Prostate gland (tissue), 2 donors: ENCODE measurements at regions not wholly inside any gene's neighbourhood (a gene's known extent, or its start where the extent isn't known, plus 50 kb on each side); places are given as distances from the start of the nearest gene placed in this dataset.

Experiments used
- DNase-seq: peaks from one replicate; pipeline ENCODE4 v3.0.0-alpha.2; 2019; ENCODE audit warnings: low spot score
- H3K27ac ChIP-seq, 2 donors: fragments of 200-600 bp; sonication (generic); 2 replicates each; pipeline ENCODE4 v1.5.1; 2017 to 2019
- H3K27me3 ChIP-seq: fragments of 200-600 bp; sonication (generic); replicated peaks from 2 replicates; pipeline ENCODE4 v1.5.1; 2019; ENCODE audit not compliant: insufficient read depth
- H3K36me3 ChIP-seq, 2 donors: fragments of 200-600 bp; sonication (generic); 1 replicate in 1 of 2; 2 replicates in 1 of 2; pipeline versions ENCODE4 v1.5.1 to v1.8.1; 2017 to 2019
- H3K4me1 ChIP-seq: fragments of 200-600 bp; sonication (generic); replicated peaks from 2 replicates; pipeline ENCODE4 v1.5.1; 2019
- H3K4me3 ChIP-seq, 2 donors: fragments of 200-600 bp; sonication (generic); 2 replicates each; pipeline ENCODE4 v1.5.1; 2017 to 2019
- H3K9me3 ChIP-seq: fragments of 200-600 bp; sonication (generic); 2 replicates; pipeline ENCODE4 v1.5.1; 2017
- POLR2A ChIP-seq: fragments of 450-650 bp; IDR thresholded peaks from one replicate; pipeline ENCODE4 v1.6.1; 2016; ENCODE audit warnings: antibody characterized with exemption, mild to moderate bottlenecking
- POLR2AphosphoS5 ChIP-seq: sonication (generic); formaldehyde crosslinking; IDR thresholded peaks from one replicate; pipeline ENCODE4 v1.6.1; 2017; ENCODE audit warnings: antibody characterized with exemption
- WGBS: methylation state at CpG from one replicate; pipeline ENCODE4 v1.1.5; 2018; 5-methylcytosine and 5-hydroxymethylcytosine counted together
- intact Hi-C: fragments of 100-400 bp; cut with DNase I; formaldehyde crosslinking; loops from one replicate; pipeline ENCODE4 v1.14.2; 2022
- TF ChIP-seq, protein P1 (sequence below), 4 experiments: fragments of 200-600 bp in 2 of 4; fragments of 450-650 bp in 2 of 4; sonication (generic) in 2 of 4; IDR thresholded peaks; 1 replicate in 3 of 4; 2 replicates in 1 of 4; pipeline ENCODE4 v1.5.1; 2016 to 2019; ENCODE audit warnings: antibody characterized with exemption in 4 of 4, mild to moderate bottlenecking in 2 of 4, moderate library complexity in 2 of 4

DNA sequence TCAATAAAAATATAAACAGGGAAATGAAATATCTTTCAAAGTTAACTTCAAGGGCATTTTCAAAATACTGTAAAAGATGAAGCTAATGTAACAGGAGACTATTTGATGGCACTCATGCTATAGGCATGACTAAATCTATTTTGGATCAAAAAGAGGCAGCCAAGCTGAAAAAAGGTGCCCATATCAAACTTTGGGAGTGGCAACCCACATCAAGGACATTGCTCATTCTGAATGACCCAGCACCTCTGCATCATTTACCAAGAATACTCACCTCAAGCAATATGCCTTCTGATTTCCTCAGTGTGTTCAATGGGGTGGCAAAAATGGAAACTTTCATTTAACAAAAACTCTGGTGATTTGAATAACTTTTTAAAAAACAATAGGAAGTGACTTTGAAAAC is 853.3 kb downstream of the TLE1 start:
- Histone ChIP-seq H3K27ac (no peak overlapping the region), H3K27me3 (no peaks in the 10 kb centered on the region), H3K4me3 (no peak overlapping the region), H3K36me3 (no peaks in the 10 kb centered on the region), H3K9me3 (no peaks in the 10 kb centered on the region), H3K4me1 (no peaks in the 10 kb centered on the region)
- DNase-seq, result no peak
- TF ChIP-seq, protein P1, sequence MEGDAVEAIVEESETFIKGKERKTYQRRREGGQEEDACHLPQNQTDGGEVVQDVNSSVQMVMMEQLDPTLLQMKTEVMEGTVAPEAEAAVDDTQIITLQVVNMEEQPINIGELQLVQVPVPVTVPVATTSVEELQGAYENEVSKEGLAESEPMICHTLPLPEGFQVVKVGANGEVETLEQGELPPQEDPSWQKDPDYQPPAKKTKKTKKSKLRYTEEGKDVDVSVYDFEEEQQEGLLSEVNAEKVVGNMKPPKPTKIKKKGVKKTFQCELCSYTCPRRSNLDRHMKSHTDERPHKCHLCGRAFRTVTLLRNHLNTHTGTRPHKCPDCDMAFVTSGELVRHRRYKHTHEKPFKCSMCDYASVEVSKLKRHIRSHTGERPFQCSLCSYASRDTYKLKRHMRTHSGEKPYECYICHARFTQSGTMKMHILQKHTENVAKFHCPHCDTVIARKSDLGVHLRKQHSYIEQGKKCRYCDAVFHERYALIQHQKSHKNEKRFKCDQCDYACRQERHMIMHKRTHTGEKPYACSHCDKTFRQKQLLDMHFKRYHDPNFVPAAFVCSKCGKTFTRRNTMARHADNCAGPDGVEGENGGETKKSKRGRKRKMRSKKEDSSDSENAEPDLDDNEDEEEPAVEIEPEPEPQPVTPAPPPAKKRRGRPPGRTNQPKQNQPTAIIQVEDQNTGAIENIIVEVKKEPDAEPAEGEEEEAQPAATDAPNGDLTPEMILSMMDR (IDR thresholded peaks at IDR 0.05), result no peak
- TF ChIP-seq POLR2A (no peak), POLR2AphosphoS5 (no peak)
- intact Hi-C loops, result no loop called here

DNA sequence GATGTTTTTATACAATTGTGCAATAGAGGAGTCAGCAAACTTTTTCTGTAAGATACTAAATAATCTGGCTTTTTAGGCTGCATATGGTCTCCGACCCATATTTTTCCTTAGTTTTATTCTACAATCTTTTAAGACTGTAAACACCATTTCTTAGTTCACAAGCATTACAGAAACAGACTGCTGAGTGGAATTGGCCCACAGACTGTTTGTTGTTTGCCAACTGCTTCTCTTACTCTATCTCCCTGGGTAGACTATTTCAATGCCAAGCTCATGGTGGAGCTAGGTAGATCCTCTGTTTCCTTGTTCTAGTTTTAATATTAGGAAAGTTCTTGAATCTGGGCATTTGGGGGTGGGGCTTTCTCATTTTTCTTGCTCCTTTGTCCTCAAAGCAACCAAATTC is 857.6 kb downstream of the TLE1 start:
- Histone ChIP-seq H3K9me3 (no peaks in the 10 kb centered on the region), H3K4me3 (no peak overlapping the region), H3K27ac (no peak overlapping the region), H3K36me3 (no peaks in the 10 kb centered on the region), H3K4me1 (no peaks in the 10 kb centered on the region), H3K27me3 (no peaks in the 10 kb centered on the region)
- TF ChIP-seq POLR2A (no peak), POLR2AphosphoS5 (no peak)
- TF ChIP-seq, protein P1 (IDR thresholded peaks at IDR 0.05), result no peak
- 91% methylated on average over 1 of the region's 1 CpG for WGBS
- intact Hi-C loops, result no loop called here
- no peak for DNase-seq

DNA sequence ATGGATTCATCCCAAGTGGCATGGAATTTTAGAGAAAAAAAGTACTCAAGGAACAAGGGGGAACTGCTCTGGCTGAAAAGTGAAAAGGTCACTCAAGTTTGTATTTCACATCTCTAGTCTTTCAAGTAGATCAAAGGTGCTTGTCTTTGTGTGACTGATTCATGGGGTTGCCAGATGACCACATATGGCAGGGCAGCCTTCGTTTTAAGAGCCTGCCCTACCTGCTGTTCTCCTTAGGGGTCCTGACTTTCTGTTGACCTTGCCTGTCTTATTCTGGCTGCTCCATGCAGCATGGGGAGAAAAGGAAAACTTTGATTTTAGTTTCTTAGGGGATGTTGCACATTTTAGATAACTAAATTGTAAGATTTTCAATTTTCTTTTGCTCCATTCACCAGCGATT is 877.7 kb downstream of the TLE1 start:
- no peaks in the 10 kb centered on the region for H3K36me3 ChIP-seq
- TF ChIP-seq POLR2AphosphoS5, result no peak
- TF ChIP-seq, protein P1 (IDR thresholded peaks at IDR 0.05), result no peak
- no peak for TF ChIP-seq POLR2A
- H3K27ac ChIP-seq, result no peak overlapping the region
- DNase-seq, result no peak
- H3K27me3 ChIP-seq, result no peaks in the 10 kb centered on the region
- H3K9me3 ChIP-seq, result no peaks in the 10 kb centered on the region
- no peaks in the 10 kb centered on the region for H3K4me1 ChIP-seq
- 63% methylated on average over 2 of the region's 2 CpGs for WGBS
- intact Hi-C loops, result no loop called here
- H3K4me3 ChIP-seq, result no peak overlapping the region

DNA sequence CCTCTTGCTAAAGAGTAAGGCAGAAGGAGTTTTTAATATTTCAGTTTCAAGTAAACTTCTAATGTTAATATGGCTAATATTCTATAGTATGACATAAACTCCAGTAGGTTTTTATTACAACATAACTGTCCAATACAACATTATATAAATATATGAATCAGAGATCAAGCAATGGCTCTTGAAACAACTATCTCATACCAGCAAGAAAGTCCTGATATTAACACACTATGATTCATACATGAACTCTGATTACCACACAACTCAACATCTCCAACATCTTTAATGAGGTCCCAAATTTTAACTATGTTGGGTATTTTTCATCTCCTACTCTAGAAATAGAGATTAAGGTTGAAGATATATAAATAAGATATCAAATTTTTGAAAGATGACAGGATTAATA is 878.3 kb downstream of the TLE1 start:
- H3K27me3 ChIP-seq, result no peaks in the 10 kb centered on the region
- intact Hi-C loops, result no loop called here

DNA sequence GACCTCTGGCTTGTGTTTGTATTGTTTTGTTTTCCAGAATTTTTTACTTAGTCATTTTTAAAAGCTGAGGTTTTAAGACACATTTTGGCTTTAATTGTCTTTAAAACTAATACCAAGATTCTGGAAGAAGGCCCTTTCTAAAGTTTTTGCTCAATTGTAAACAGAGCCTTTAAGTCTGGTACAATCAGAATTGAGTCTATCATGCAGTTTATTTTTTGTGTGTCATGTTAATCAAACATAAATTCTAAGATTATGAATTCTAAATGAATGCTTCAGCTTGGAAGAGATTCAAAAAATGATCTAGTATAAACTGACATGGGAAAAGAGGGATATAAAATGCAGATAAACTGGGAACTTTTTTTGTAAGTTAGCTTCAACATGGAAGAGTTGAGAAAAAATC is 882.7 kb downstream of the TLE1 start:
- H3K9me3 ChIP-seq, result no peaks in the 10 kb centered on the region
- no peak overlapping the region for H3K4me3 ChIP-seq
- intact Hi-C loops, result no loop called here

More for the DNA sequence above, 878.3 kb downstream of the TLE1 start:
- no peaks in the 10 kb centered on the region for H3K36me3 ChIP-seq
- no peak overlapping the region for H3K4me3 ChIP-seq
- H3K4me1 ChIP-seq, result no peaks in the 10 kb centered on the region
- TF ChIP-seq POLR2A (no peak), POLR2AphosphoS5 (no peak)
- TF ChIP-seq, protein P1 (IDR thresholded peaks at IDR 0.05), result no peak
- no peaks in the 10 kb centered on the region for H3K9me3 ChIP-seq
- H3K27ac ChIP-seq, result no peak overlapping the region
- no peak for DNase-seq

More for the DNA sequence above, 882.7 kb downstream of the TLE1 start:
- no peak for DNase-seq
- H3K4me1 ChIP-seq, result no peaks in the 10 kb centered on the region
- H3K27ac ChIP-seq, result no peak overlapping the region
- TF ChIP-seq POLR2AphosphoS5 (no peak), POLR2A (no peak)
- TF ChIP-seq, protein P1 (IDR thresholded peaks at IDR 0.05), result no peak
- no peaks in the 10 kb centered on the region for H3K36me3 ChIP-seq
- no peaks in the 10 kb centered on the region for H3K27me3 ChIP-seq
